Endothelial cell of hepatic sinusoid (primary cell): ENCODE measurements at regions not wholly inside any gene's neighbourhood (a gene's known extent, or its start where the extent isn't known, plus 50 kb on each side); places are given as distances from the start of the nearest gene placed in this dataset.
"Not testable (repeated sequence)": the region's sequence is repeated elsewhere in the genome, so short reads cannot be mapped to it uniquely, and the experiment has no call there.

ENCODE experiments used
- in situ Hi-C: cut with HindIII; loops from 2 replicates; pipeline ENCODE4 v1.10.0; 2017; ENCODE audit warnings: low sequenced_read_pairs

- in situ Hi-C loops, result no loop called here
Observed at GRCh38 chr2:15816674-15817406, 123.5 kb upstream of the MYCN start.

- in situ Hi-C loops, result no loop called here
Observed at GRCh38 chr2:15817748-15818147, 122.6 kb upstream of the MYCN start.

- in situ Hi-C loops, result no loop called here
Observed at GRCh38 chr2:15818318-15818753, 122.0 kb upstream of the MYCN start.

GRCh38 chr2:15818881-15819280 lies 121.5 kb upstream of the MYCN start:
- in situ Hi-C loops, result no loop called here

GRCh38 chr2:15819562-15820256 lies 120.6 kb upstream of the MYCN start:
- in situ Hi-C loops, result no loop called here

- in situ Hi-C loops, result no loop called here
Observed at GRCh38 chr2:15820257-15820566, 120.1 kb upstream of the MYCN start.

GRCh38 chr2:15820927-15821326 lies 119.4 kb upstream of the MYCN start:
- in situ Hi-C loops, result no loop called here

- in situ Hi-C loops, result no loop called here
Observed at GRCh38 chr2:15822151-15823044, 118.0 kb upstream of the MYCN start.

GRCh38 chr2:15823459-15824396 lies 116.6 kb upstream of the MYCN start:
- in situ Hi-C loops, result no loop called here

- in situ Hi-C loops, result not testable (repeated sequence)
Observed at GRCh38 chr2:15824467-15824866, 115.9 kb upstream of the MYCN start.

- in situ Hi-C loops, result no loop called here
Observed at GRCh38 chr2:15825276-15825980, 114.9 kb upstream of the MYCN start.

- in situ Hi-C loops, result no loop called here
Observed at GRCh38 chr2:15826273-15826717, 114.1 kb upstream of the MYCN start.

GRCh38 chr2:15827001-15827400 lies 113.3 kb upstream of the MYCN start:
- in situ Hi-C loops, result no loop called here

- in situ Hi-C loops, result no loop called here
Observed at GRCh38 chr2:15828576-15828975, 111.8 kb upstream of the MYCN start.

GRCh38 chr2:15829091-15829801 lies 111.1 kb upstream of the MYCN start:
- in situ Hi-C loops, result no loop called here

GRCh38 chr2:15829985-15830384 lies 110.4 kb upstream of the MYCN start:
- in situ Hi-C loops, result no loop called here

- in situ Hi-C loops, result no loop called here
Observed at GRCh38 chr2:15830937-15831549, 109.3 kb upstream of the MYCN start.

GRCh38 chr2:15832030-15832709 lies 108.2 kb upstream of the MYCN start:
- in situ Hi-C loops, result no loop called here
